BE2C (cell line): ENCODE measurements at regions not wholly inside any gene's neighbourhood (a gene's known extent, or its start where the extent isn't known, plus 50 kb on each side); places are given as distances from the start of the nearest gene placed in this dataset.

ENCODE experiments used
- DNase-seq: peaks from one replicate; pipeline ENCODE4 v3.0.0-alpha.2; 2020
- H3K27me3 ChIP-seq: fragments of 250-450 bp; sonication (Bioruptor Pico); 2 replicates; pipeline ENCODE4 v1.5.1; 2020; ENCODE audit warnings: mild to moderate bottlenecking
- H3K36me3 ChIP-seq: fragments of 250-450 bp; sonication (Bioruptor Pico); 2 replicates; pipeline ENCODE4 v1.5.1; 2020; ENCODE audit warnings: mild to moderate bottlenecking
- H3K4me1 ChIP-seq: fragments of 250-450 bp; sonication (Bioruptor Pico); 2 replicates; pipeline ENCODE4 v1.5.1; 2020
- H3K4me3 ChIP-seq: 2 replicates; pipeline ENCODE4 v1.5.1; 2011; ENCODE audit warnings: low read depth, low read length
- H3K9me3 ChIP-seq: fragments of 250-450 bp; sonication (Bioruptor Pico); 2 replicates; pipeline ENCODE4 v1.5.1; 2020
- TF ChIP-seq, protein P1 (sequence below): IDR thresholded peaks from 2 replicates; pipeline ENCODE4 v1.5.1; 2012; ENCODE audit warnings: mild to moderate bottlenecking, low read depth, low read length

- no peaks in the 10 kb centered on the region for H3K4me1 ChIP-seq
- H3K4me3 ChIP-seq: no peak overlapping the region
- TF ChIP-seq, protein P1, sequence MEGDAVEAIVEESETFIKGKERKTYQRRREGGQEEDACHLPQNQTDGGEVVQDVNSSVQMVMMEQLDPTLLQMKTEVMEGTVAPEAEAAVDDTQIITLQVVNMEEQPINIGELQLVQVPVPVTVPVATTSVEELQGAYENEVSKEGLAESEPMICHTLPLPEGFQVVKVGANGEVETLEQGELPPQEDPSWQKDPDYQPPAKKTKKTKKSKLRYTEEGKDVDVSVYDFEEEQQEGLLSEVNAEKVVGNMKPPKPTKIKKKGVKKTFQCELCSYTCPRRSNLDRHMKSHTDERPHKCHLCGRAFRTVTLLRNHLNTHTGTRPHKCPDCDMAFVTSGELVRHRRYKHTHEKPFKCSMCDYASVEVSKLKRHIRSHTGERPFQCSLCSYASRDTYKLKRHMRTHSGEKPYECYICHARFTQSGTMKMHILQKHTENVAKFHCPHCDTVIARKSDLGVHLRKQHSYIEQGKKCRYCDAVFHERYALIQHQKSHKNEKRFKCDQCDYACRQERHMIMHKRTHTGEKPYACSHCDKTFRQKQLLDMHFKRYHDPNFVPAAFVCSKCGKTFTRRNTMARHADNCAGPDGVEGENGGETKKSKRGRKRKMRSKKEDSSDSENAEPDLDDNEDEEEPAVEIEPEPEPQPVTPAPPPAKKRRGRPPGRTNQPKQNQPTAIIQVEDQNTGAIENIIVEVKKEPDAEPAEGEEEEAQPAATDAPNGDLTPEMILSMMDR: peak; percentile 7; the same call in 1 of the 2 replicates
- peaks cover 2% of the 10 kb centered on the region for H3K9me3 ChIP-seq
- no peaks in the 10 kb centered on the region for H3K27me3 ChIP-seq
- H3K36me3 ChIP-seq: no peaks in the 10 kb centered on the region
- no peak for DNase-seq
Observed at GRCh38 chr22:48782811-48783511, 1044.7 kb downstream of the BRD1 start.

DNA sequence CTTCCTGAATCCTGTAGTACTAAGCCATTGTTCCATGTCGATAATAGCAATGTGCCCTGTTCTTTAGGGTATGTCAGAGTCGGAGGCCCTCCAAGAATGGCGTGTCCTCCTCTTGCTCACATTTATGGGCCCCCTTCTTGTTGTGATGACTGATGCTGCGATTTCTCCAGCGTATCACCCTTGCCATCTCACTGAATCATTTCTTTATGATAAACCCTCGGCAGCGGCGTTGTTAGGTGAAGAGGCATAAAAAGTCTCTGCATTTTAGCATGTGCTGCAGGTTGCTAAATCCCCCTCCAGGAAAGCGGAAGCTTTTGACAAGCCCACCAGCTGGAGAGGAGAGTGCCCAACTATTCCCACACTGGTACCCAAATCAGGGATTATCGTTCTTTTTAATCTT lies 1045.3 kb downstream of the BRD1 start:
- no peak overlapping the region for H3K4me3 ChIP-seq
- DNase-seq: no peak
- no peaks in the 10 kb centered on the region for H3K4me1 ChIP-seq
- TF ChIP-seq, protein P1: no peak
- H3K36me3 ChIP-seq: no peaks in the 10 kb centered on the region
- no peaks in the 10 kb centered on the region for H3K27me3 ChIP-seq
- H3K9me3 ChIP-seq: peaks cover 2% of the 10 kb centered on the region

- H3K9me3 ChIP-seq: peaks cover 2% of the 10 kb centered on the region
- H3K27me3 ChIP-seq: no peaks in the 10 kb centered on the region
- no peaks in the 10 kb centered on the region for H3K4me1 ChIP-seq
- DNase-seq: no peak
- H3K4me3 ChIP-seq: no peak overlapping the region
- H3K36me3 ChIP-seq: no peaks in the 10 kb centered on the region
- TF ChIP-seq, protein P1: no peak
Observed at GRCh38 chr22:48781868-48782267, 1045.8 kb downstream of the BRD1 start.

GRCh38 chr22:48781391-48781790 lies 1046.3 kb downstream of the BRD1 start:
- Histone ChIP-seq H3K9me3 (peaks cover 2% of the 10 kb centered on the region), H3K36me3 (no peaks in the 10 kb centered on the region), H3K4me3 (no peak overlapping the region), H3K27me3 (no peaks in the 10 kb centered on the region), H3K4me1 (no peaks in the 10 kb centered on the region)
- no peak for DNase-seq
- TF ChIP-seq, protein P1: no peak

DNA sequence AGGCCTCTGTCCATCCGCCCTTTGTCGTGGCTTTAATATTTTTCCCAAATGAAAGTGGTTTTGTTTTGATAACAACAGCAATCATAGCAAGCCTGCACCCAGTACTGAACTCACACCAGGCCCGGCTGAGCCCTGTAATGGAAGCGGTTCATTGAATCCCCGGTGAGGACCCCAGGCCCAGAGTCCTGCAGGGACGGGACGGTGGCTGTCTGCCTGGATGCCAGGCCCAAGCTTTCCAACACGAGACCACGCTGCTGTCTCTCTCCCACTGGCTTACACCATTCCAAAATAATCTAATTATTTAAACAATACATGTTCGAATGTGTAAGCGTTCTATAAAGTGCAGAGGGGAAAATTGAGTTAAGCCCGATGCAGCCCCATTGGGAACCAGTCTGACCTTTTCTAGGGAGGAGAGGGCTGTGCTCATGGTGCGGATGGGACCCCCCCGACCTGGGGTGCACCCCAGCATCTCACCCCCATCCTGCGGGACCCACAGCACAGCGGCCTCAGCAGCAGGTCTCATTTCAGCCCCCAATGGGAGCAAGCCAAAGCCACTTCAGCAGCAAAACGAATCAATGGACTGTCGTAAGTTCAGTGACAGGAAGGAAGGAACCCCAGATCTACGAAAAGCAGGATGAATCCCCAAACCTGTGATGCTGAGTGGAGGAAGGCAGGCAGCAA lies 1046.9 kb downstream of the BRD1 start:
- Histone ChIP-seq H3K4me1 (no peaks in the 10 kb centered on the region), H3K36me3 (no peaks in the 10 kb centered on the region), H3K4me3 (no peak overlapping the region), H3K27me3 (no peaks in the 10 kb centered on the region), H3K9me3 (peaks cover 2% of the 10 kb centered on the region)
- no peak for DNase-seq
- TF ChIP-seq, protein P1: no peak
